Brain microvascular endothelial cell (primary cell): ENCODE measurements at regions not wholly inside any gene's neighbourhood (a gene's known extent, or its start where the extent isn't known, plus 50 kb on each side); places are given as distances from the start of the nearest gene placed in this dataset.

Source experiments
- DNase-seq: peaks from one replicate; pipeline ENCODE4 v3.0.0-alpha.2; 2020
- H3K27ac ChIP-seq: fragments of 250-450 bp; sonication (Bioruptor Pico); 2 replicates; pipeline ENCODE4 v1.5.1; 2020; ENCODE audit warnings: mild to moderate bottlenecking, moderate library complexity
- H3K27me3 ChIP-seq: fragments of 250-450 bp; sonication (Bioruptor Pico); replicated peaks from 2 replicates; pipeline ENCODE4 v1.5.1; 2020; ENCODE audit warnings: mild to moderate bottlenecking
- H3K36me3 ChIP-seq: fragments of 250-450 bp; sonication (Bioruptor Pico); replicated peaks from 2 replicates; pipeline ENCODE4 v1.5.1; 2020; ENCODE audit warnings: mild to moderate bottlenecking
- H3K4me3 ChIP-seq: 2 replicates; pipeline ENCODE4 v1.5.1; 2011; ENCODE audit warnings: low read depth, mild to moderate bottlenecking, control low read depth, low read length, moderate library complexity
- in situ Hi-C: cut with HindIII; loops from 2 replicates; pipeline ENCODE4 v1.10.0; 2017; ENCODE audit warnings: low sequenced_read_pairs, low pct_ligation_motif_present
- TF ChIP-seq, protein P1 (sequence below): IDR thresholded peaks from 2 replicates; pipeline ENCODE4 v1.5.1; 2011; ENCODE audit warnings: low read depth, mild to moderate bottlenecking, moderate library complexity, low read length, control low read depth, inconsistent platforms; ENCODE audit errors: missing control alignments

DNA sequence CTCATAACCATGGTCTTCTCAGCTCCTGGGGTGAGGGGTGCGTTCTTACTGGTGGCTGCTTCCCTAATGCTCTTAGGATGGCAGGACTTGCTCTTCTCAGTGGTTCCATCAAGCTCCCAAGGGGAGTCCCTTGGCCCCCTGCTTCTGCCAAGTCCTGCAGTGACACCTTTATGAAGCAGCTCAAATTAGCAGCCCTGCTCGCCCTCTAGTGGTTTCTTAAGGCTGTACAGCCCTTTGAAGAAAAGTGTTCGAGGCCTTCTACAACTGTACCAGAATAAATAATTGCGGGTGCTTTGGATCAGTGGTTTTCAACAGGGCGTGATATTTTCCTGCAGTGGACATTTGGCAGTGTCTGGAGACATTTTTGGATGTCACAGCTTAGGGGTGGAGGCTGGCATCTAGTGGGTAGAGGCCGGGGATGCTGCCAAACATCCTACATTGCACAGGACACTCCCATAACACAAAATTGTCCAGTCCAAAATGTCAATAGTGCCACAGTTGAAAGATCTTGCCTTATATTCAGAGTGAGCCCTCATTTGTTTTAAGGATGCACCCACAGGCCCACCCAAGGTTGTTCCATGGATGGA, 204.7 kb upstream of the S100G start:
- Histone ChIP-seq H3K27me3 (no peaks in the 10 kb centered on the region), H3K36me3 (no peaks in the 10 kb centered on the region), H3K27ac (no peak overlapping the region), H3K4me3 (no peak overlapping the region)
- in situ Hi-C loops: no loop called here
- DNase-seq: peak; percentile 27
- TF ChIP-seq, protein P1, sequence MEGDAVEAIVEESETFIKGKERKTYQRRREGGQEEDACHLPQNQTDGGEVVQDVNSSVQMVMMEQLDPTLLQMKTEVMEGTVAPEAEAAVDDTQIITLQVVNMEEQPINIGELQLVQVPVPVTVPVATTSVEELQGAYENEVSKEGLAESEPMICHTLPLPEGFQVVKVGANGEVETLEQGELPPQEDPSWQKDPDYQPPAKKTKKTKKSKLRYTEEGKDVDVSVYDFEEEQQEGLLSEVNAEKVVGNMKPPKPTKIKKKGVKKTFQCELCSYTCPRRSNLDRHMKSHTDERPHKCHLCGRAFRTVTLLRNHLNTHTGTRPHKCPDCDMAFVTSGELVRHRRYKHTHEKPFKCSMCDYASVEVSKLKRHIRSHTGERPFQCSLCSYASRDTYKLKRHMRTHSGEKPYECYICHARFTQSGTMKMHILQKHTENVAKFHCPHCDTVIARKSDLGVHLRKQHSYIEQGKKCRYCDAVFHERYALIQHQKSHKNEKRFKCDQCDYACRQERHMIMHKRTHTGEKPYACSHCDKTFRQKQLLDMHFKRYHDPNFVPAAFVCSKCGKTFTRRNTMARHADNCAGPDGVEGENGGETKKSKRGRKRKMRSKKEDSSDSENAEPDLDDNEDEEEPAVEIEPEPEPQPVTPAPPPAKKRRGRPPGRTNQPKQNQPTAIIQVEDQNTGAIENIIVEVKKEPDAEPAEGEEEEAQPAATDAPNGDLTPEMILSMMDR: peak; percentile 84

DNA sequence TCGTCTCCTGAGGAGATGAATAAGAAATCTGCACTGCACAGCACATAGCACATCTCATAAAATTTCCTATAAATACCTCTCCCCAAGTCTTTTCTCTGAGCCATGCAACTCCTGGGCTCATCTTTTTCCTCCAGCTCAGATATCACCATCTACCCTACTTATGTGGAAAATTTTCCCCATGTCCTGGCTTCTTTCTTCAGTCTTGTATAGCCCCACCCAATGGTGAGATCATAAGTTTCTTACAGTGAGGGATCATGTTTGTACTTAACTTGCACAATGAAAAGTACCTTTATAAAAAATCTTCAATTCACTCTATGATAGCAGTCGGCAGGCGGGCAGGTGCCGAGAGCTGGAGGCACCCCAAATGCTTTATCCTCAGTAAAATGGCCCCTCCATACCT, 198.6 kb upstream of the S100G start:
- no peak for DNase-seq
- no peak overlapping the region for H3K4me3 ChIP-seq
- TF ChIP-seq, protein P1: no peak
- no peak overlapping the region for H3K27ac ChIP-seq
- H3K36me3 ChIP-seq: no peaks in the 10 kb centered on the region
- H3K27me3 ChIP-seq: no peaks in the 10 kb centered on the region
- in situ Hi-C loops: no loop called here

DNA sequence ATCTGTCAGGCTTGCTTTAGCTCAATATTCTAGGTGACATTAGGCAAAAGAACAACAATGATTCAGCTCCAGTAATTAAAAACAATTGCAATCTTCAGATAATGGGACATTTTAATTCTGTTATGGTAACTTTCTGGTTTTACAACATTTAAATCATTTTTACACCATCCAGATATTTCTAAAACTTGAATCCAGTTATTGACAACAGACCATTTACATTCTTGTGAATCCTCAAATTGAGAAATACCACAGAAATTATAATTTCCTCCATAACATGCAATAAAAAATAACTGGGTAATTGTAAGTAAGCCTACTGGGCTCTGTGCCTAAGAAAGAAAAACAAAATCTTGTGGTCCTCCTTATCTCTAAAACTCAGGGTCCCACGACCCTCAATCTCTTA, 195.0 kb upstream of the S100G start:
- Histone ChIP-seq H3K36me3 (no peaks in the 10 kb centered on the region), H3K27me3 (no peaks in the 10 kb centered on the region), H3K27ac (no peak overlapping the region), H3K4me3 (no peak overlapping the region)
- DNase-seq: no peak
- TF ChIP-seq, protein P1: no peak
- in situ Hi-C loops: no loop called here

DNA sequence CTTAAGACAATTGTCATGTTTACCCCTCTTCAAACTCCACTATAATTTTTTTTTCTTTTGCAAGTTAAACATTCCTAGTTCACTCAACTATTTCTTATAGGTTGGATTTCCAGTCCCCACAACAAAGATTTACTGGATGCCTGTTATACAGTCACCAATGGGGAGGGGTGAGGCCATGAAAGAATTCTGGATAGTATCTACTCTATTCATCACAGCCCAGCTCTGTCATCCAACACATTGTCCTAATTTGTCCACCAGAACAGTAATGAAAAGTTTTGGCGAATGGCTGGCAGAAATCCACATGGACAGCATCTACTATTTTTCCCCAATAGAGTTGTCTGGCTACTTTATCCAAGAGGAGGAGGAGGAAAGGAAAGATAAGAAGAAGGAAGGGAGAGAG, 192.7 kb upstream of the S100G start:
- TF ChIP-seq, protein P1: no peak
- no peaks in the 10 kb centered on the region for H3K36me3 ChIP-seq
- H3K27me3 ChIP-seq: no peaks in the 10 kb centered on the region
- no peak overlapping the region for H3K4me3 ChIP-seq
- in situ Hi-C loops: no loop called here
- H3K27ac ChIP-seq: no peak overlapping the region
- no peak for DNase-seq

DNA sequence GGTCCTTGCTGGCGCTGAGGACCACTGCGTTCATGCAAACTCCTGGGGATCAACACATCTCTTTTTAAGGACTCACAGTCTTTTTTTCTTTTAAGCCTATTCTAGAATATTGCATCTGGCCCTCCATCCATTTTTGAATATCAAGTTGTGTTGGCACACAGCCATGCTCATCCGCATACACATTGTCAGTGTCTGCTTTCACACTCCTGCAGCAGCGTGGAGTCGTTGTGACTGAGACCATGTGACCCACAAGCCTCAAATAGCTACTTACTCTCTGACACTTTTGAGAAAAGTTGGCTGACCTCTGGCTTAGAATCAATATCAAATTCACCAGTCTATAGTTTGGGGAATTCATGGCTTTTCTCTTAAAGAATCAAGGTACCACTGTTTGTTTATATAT, 191.8 kb upstream of the S100G start:
- Histone ChIP-seq H3K27me3 (no peaks in the 10 kb centered on the region), H3K36me3 (no peaks in the 10 kb centered on the region), H3K4me3 (no peak overlapping the region), H3K27ac (no peak overlapping the region)
- in situ Hi-C loops: no loop called here
- TF ChIP-seq, protein P1: no peak
- DNase-seq: no peak

DNA sequence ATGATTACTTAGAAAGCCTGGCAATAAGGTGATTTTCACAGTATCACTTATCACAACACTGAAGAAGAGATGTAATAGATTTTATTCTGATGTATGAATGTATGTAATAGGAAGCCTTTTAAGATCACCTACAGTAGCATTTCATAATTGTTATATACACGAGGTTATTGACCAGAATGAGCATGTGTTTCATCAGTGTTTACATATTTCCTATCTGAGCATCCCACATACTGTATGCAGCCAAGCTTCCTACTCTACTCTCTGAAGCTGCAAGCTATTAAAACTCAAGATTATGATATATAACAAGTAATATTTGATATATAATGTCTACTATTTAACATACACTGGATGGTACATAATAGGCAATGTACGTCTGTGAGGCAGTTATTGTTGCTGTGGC, 190.9 kb upstream of the S100G start:
- H3K4me3 ChIP-seq: no peak overlapping the region
- H3K36me3 ChIP-seq: no peaks in the 10 kb centered on the region
- DNase-seq: no peak
- TF ChIP-seq, protein P1: no peak
- no peak overlapping the region for H3K27ac ChIP-seq
- in situ Hi-C loops: no loop called here
- H3K27me3 ChIP-seq: no peaks in the 10 kb centered on the region
